ENCODE measurements at regions not wholly inside any gene's neighbourhood (a gene's known extent, or its start where the extent isn't known, plus 50 kb on each side); places are given as distances from the start of the nearest gene placed in this dataset.

- no peak for TF ChIP-seq CTCF (IDR thresholded peaks at IDR 0.05)
- H3K27ac ChIP-seq: no peak overlapping the region
- H3K36me3 ChIP-seq: no peaks in the 10 kb centered on the region
- no peak for DNase-seq (ENCODE audit: low spot score in 2 of 2)
- H3K27me3 ChIP-seq: no peaks in the 10 kb centered on the region
- H3K4me1 ChIP-seq: no peaks in the 10 kb centered on the region
- intact Hi-C loops (cut with DNase I): no loop called here
- no peak overlapping the region for H3K4me3 ChIP-seq
- H3K9me3 ChIP-seq: no peaks in the 10 kb centered on the region
These were observed 251.0 kb downstream of the UQCRFS1 start for GRCh38 chr19:28961772-28962500.

GRCh38 chr19:28960986-28961705 lies 251.8 kb downstream of the UQCRFS1 start:
- no peak for TF ChIP-seq CTCF (IDR thresholded peaks at IDR 0.05)
- H3K4me1 ChIP-seq: no peaks in the 10 kb centered on the region
- no peaks in the 10 kb centered on the region for H3K36me3 ChIP-seq
- H3K27me3 ChIP-seq: no peaks in the 10 kb centered on the region
- peak overlapping the region; percentile 33 to 56 for H3K27ac ChIP-seq
- H3K4me3 ChIP-seq: no peak overlapping the region
- intact Hi-C loops (cut with DNase I): no loop called here
- no peaks in the 10 kb centered on the region for H3K9me3 ChIP-seq
- DNase-seq (ENCODE audit: low spot score in 2 of 2): no peak

GRCh38 chr19:28960586-28960985 lies 252.4 kb downstream of the UQCRFS1 start:
- intact Hi-C loops (cut with DNase I): no loop called here
- no peak for TF ChIP-seq CTCF (IDR thresholded peaks at IDR 0.05)

GRCh38 chr19:28956961-28957360 lies 256.0 kb downstream of the UQCRFS1 start:
- no peak for TF ChIP-seq CTCF (IDR thresholded peaks at IDR 0.05)
- H3K9me3 ChIP-seq: no peaks in the 10 kb centered on the region

More at GRCh38 chr19:28960586-28960985, 252.4 kb downstream of the UQCRFS1 start:
- H3K27me3 ChIP-seq: no peaks in the 10 kb centered on the region
- H3K9me3 ChIP-seq: no peaks in the 10 kb centered on the region
- no peak for DNase-seq (ENCODE audit: low spot score in 2 of 2)
- H3K4me3 ChIP-seq: no peak overlapping the region
- no peaks in the 10 kb centered on the region for H3K4me1 ChIP-seq
- peak overlapping the region in 1 of 2 donors; percentile 56 for H3K27ac ChIP-seq
- H3K36me3 ChIP-seq: no peaks in the 10 kb centered on the region

GRCh38 chr19:28956421-28956820 lies 256.5 kb downstream of the UQCRFS1 start:
- Histone ChIP-seq H3K9me3 (no peaks in the 10 kb centered on the region), H3K27ac (no peak overlapping the region), H3K36me3 (no peaks in the 10 kb centered on the region), H3K27me3 (no peaks in the 10 kb centered on the region), H3K4me3 (no peak overlapping the region), H3K4me1 (no peaks in the 10 kb centered on the region)
- no peak for TF ChIP-seq CTCF (IDR thresholded peaks at IDR 0.05)
- intact Hi-C loops (cut with DNase I): no loop called here
- no peak for DNase-seq (ENCODE audit: low spot score in 2 of 2)

More at GRCh38 chr19:28956961-28957360, 256.0 kb downstream of the UQCRFS1 start:
- Histone ChIP-seq H3K27me3 (no peaks in the 10 kb centered on the region), H3K27ac (no peak overlapping the region), H3K4me3 (no peak overlapping the region), H3K36me3 (no peaks in the 10 kb centered on the region), H3K4me1 (no peaks in the 10 kb centered on the region)
- DNase-seq (ENCODE audit: low spot score in 2 of 2): no peak
- intact Hi-C loops (cut with DNase I): no loop called here
